ENCODE measurements at regions not wholly inside any gene's neighbourhood (a gene's known extent, or its start where the extent isn't known, plus 50 kb on each side); places are given as distances from the start of the nearest gene placed in this dataset.

GRCh38 chr10:106169241-106169640 lies 995.3 kb downstream of the SORCS1 start:
- Histone ChIP-seq H3K4me1 (ENCODE audit: low read length) (no peaks in the 10 kb centered on the region), H3K36me3 (replicated peaks; ENCODE audit: low read depth, low read length) (no peaks in the 10 kb centered on the region), H3K4me3 (ENCODE audit: low read length) (no peak overlapping the region), H3K27me3 (ENCODE audit: low read depth, low read length) (no peaks in the 10 kb centered on the region), H3K4me2 (ENCODE audit: low read length) (no peak overlapping the region), H3K9ac (ENCODE audit: low read length) (no peak overlapping the region), H3K9me3 (ENCODE audit: insufficient read depth, low read length) (no peaks in the 10 kb centered on the region), H3K79me2 (ENCODE audit: low read length) (no peaks in the 10 kb centered on the region), H4K20me1 (ENCODE audit: insufficient read depth, low read length) (no peaks in the 10 kb centered on the region), H3K27ac (ENCODE audit: low read length) (no peak overlapping the region), H2AFZ (ENCODE audit: low read depth, low read length) (no peak overlapping the region)
- TF ChIP-seq EZH2phosphoT487 (IDR thresholded peaks at IDR 0.05; ENCODE audit: low read depth) (no peak), CTCF (IDR thresholded peaks at IDR 0.05; ENCODE audit: low read depth, low read length) (no peak)

- no peaks in the 10 kb centered on the region for H4K20me1 ChIP-seq (ENCODE audit: insufficient read depth, low read length)
- H3K36me3 ChIP-seq (replicated peaks; ENCODE audit: low read depth, low read length): no peaks in the 10 kb centered on the region
- no peak overlapping the region for H3K27ac ChIP-seq (ENCODE audit: low read length)
- no peaks in the 10 kb centered on the region for H3K27me3 ChIP-seq (ENCODE audit: low read depth, low read length)
- H2AFZ ChIP-seq (ENCODE audit: low read depth, low read length): no peak overlapping the region
- no peaks in the 10 kb centered on the region for H3K9me3 ChIP-seq (ENCODE audit: insufficient read depth, low read length)
- no peak overlapping the region for H3K4me3 ChIP-seq (ENCODE audit: low read length)
- H3K4me1 ChIP-seq (ENCODE audit: low read length): no peaks in the 10 kb centered on the region
- no peak overlapping the region for H3K9ac ChIP-seq (ENCODE audit: low read length)
- TF ChIP-seq CTCF (IDR thresholded peaks at IDR 0.05; ENCODE audit: low read depth, low read length): no peak
- TF ChIP-seq EZH2phosphoT487 (IDR thresholded peaks at IDR 0.05; ENCODE audit: low read depth): no peak
- H3K4me2 ChIP-seq (ENCODE audit: low read length): no peak overlapping the region
- H3K79me2 ChIP-seq (ENCODE audit: low read length): no peaks in the 10 kb centered on the region
Measured at GRCh38 chr10:106167946-106168345, 996.6 kb downstream of the SORCS1 start.

GRCh38 chr10:106158241-106158640 lies 1006.3 kb downstream of the SORCS1 start:
- no peaks in the 10 kb centered on the region for H3K4me1 ChIP-seq (ENCODE audit: low read length)
- no peaks in the 10 kb centered on the region for H3K36me3 ChIP-seq (replicated peaks; ENCODE audit: low read depth, low read length)
- no peaks in the 10 kb centered on the region for H3K79me2 ChIP-seq (ENCODE audit: low read length)
- no peak overlapping the region for H3K27ac ChIP-seq (ENCODE audit: low read length)
- H4K20me1 ChIP-seq (ENCODE audit: insufficient read depth, low read length): no peaks in the 10 kb centered on the region
- H3K4me3 ChIP-seq (ENCODE audit: low read length): no peak overlapping the region
- no peak for TF ChIP-seq CTCF (IDR thresholded peaks at IDR 0.05; ENCODE audit: low read depth, low read length)
- no peak for TF ChIP-seq EZH2phosphoT487 (IDR thresholded peaks at IDR 0.05; ENCODE audit: low read depth)
- H3K9ac ChIP-seq (ENCODE audit: low read length): no peak overlapping the region
- H3K4me2 ChIP-seq (ENCODE audit: low read length): no peak overlapping the region
- no peaks in the 10 kb centered on the region for H3K27me3 ChIP-seq (ENCODE audit: low read depth, low read length)
- no peak overlapping the region for H2AFZ ChIP-seq (ENCODE audit: low read depth, low read length)
- no peaks in the 10 kb centered on the region for H3K9me3 ChIP-seq (ENCODE audit: insufficient read depth, low read length)

- Histone ChIP-seq H2AFZ (ENCODE audit: low read depth, low read length) (no peak overlapping the region), H4K20me1 (ENCODE audit: insufficient read depth, low read length) (no peaks in the 10 kb centered on the region), H3K27me3 (ENCODE audit: low read depth, low read length) (no peaks in the 10 kb centered on the region), H3K36me3 (replicated peaks; ENCODE audit: low read depth, low read length) (no peaks in the 10 kb centered on the region), H3K4me2 (ENCODE audit: low read length) (no peak overlapping the region), H3K4me3 (ENCODE audit: low read length) (no peak overlapping the region), H3K79me2 (ENCODE audit: low read length) (no peaks in the 10 kb centered on the region), H3K9me3 (ENCODE audit: insufficient read depth, low read length) (no peaks in the 10 kb centered on the region), H3K9ac (ENCODE audit: low read length) (no peak overlapping the region), H3K4me1 (ENCODE audit: low read length) (no peaks in the 10 kb centered on the region), H3K27ac (ENCODE audit: low read length) (no peak overlapping the region)
- TF ChIP-seq EZH2phosphoT487 (IDR thresholded peaks at IDR 0.05; ENCODE audit: low read depth) (no peak), CTCF (IDR thresholded peaks at IDR 0.05; ENCODE audit: low read depth, low read length) (no peak)
Measured at GRCh38 chr10:106147021-106147420, 1017.5 kb downstream of the SORCS1 start.

All from OCI-LY3 (cell line).